NCI-H146 treated with DMSO at 0.1 percent for 48 hours (cell line): ENCODE measurements at regions not wholly inside any gene's neighbourhood (a gene's known extent, or its start where the extent isn't known, plus 50 kb on each side); places are given as distances from the start of the nearest gene placed in this dataset.

Source experiments
- DNase-seq: peaks from one replicate; lab custom pipeline; 2025; ENCODE audit not compliant: unreplicated experiment; lab: John Stamatoyannopoulos, UW

- DNase-seq = no peak
These were observed 387.3 kb downstream of the HS3ST3B1 start for GRCh38 chr17:14688134-14688533.

DNA sequence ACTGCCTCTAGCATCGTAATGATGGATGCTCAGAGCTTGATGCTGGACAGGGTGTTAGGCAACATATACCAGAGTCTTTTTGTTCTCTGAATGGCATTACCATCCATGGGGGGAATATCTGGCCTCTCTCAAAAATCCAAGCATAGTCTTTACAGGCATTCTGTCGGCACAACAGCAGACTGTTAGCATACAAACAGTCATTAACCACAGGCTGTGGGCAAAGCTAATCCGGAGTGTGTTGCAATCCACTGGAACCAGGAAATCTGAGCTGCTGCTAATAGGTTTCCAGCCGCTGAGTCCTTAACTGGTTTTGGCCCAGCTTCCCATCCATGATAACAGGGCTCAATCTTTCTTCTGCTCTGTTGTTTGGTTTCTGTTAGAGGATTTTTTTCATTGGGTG lies 371.9 kb downstream of the HS3ST3B1 start:
- DNase-seq = no peak

GRCh38 chr17:14670861-14671260 lies 370.0 kb downstream of the HS3ST3B1 start:
- DNase-seq = no peak

DNA sequence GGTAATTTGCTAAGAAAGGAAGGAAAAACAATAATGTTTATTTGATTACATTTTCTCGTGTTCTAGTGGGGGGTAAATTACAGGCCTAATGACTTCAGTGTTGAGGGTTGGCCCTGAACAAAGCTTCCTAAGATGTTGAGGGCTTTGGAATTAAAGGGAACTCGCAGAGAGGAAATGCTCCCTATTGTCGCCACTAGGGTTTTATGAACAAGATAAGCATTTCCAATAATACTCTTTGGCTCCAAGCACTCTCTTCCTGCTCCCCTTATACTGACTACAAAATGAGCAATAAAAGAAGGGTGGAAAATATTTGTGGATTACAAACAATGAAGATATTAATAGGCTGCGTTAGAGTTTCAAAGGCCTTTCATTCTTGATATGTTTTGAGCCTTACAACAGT lies 363.6 kb downstream of the HS3ST3B1 start:
- DNase-seq = no peak

GRCh38 chr17:14641117-14641516 lies 340.2 kb downstream of the HS3ST3B1 start:
- no peak for DNase-seq

DNA sequence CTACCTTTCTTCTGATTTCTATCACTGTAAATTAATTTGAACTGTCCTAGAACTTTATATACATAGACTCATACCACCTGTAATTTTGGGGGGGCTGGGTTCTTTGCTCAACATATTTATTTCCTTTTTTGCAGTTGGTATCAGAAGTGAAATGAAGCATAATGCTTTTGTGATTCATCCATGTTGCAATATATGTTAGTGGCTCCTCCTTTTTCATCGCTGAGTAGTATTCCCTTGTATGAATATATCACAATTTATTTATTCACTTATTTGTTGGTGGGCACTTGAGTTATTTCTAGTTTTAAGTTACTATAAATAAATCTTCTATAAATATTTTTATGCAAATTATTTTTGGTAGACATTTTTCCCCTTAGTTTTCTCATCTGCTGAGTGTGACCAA lies 336.4 kb downstream of the HS3ST3B1 start:
- DNase-seq = no peak

- no peak for DNase-seq
These were observed 329.7 kb downstream of the HS3ST3B1 start for GRCh38 chr17:14630621-14631020.

GRCh38 chr17:14630046-14630445 lies 329.2 kb downstream of the HS3ST3B1 start:
- no peak for DNase-seq

GRCh38 chr17:14622615-14623101 lies 321.8 kb downstream of the HS3ST3B1 start:
- DNase-seq = no peak

- DNase-seq = no peak
These were observed 321.1 kb downstream of the HS3ST3B1 start for GRCh38 chr17:14621826-14622614.

DNA sequence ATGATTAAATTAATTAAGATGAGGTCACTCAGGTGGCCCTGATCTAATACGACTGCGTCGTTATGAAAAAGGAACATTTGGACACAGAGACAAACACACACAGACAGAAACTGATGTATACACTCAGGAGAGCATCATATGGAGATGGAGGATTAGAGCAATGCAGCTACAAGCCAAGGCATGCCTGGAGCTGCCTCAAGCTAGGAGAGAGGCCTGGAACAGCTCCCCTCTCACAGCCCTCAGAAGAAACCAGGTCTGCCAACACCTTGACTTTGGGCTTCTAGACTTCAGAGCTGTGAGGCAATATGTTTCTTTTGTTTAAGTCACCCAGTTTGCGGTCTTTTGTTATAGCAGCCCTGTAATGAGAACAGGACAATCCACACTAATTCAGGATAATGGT lies 318.9 kb downstream of the HS3ST3B1 start:
- DNase-seq = no peak

DNA sequence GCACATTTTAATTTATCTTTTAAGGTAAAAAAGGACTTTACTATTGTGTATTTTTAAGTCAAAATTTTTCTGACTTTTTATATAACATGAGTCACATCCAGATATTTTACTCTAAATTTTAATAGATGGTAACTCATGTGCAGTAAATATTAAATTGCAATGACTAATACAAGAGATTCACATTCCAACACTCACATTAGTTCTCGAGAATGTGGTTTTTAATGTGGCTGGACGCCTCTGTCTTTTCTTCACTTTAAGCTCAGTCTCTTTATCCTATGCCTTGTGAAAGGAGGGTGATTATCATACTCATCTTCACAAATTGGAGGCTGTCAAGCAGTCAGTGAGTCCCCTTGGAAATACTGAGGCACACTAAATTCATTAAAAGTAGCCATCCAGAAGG lies 315.6 kb downstream of the HS3ST3B1 start:
- no peak for DNase-seq

DNA sequence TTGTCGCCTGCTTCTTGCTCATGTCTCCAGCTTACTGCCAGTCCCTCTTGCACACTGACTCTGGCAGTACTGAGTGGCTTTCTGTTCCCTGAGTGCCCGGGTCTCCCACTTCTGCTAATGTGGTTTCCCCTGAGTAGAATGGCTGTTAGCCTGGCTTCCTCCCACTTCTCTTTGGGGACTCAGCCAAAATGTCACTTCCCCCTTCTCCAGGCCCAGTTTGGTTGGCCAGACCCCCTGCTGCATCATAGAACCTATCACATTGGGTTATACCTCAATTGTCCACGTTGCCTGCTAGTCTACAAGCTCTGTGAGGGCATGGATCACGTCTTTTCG lies 304.4 kb downstream of the HS3ST3B1 start:
- DNase-seq = no peak

DNA sequence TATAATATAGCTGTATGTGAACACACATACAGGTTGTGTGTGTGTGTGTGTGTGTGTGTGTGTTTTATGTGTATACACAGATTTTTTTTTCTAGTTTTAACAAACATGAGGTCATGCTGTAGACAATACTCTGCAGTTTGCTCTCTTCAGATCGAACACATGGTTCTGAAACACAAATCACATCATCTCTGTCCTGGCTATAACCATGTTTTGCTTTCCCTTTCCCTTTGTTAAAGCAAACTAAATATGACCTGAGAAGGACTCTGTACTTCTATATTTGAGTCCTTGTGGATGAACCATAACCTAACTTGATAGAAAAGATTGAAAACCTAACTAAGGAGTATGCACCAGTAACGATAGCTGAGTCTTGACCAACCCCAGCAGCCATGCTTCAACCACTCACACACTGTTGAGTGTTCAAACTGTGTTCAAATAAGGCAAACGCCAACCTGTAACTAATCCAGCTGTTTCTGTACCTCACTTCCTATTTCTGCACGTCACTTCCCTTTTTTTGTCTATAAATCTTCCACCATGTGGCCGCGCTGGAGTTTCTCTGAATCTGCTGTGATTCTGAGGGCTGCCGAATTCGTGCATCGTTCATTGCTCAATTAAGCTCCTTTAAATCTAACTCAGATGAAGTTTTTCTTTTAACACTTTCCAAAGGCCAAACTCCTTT lies 303.8 kb downstream of the HS3ST3B1 start:
- DNase-seq = no peak

DNA sequence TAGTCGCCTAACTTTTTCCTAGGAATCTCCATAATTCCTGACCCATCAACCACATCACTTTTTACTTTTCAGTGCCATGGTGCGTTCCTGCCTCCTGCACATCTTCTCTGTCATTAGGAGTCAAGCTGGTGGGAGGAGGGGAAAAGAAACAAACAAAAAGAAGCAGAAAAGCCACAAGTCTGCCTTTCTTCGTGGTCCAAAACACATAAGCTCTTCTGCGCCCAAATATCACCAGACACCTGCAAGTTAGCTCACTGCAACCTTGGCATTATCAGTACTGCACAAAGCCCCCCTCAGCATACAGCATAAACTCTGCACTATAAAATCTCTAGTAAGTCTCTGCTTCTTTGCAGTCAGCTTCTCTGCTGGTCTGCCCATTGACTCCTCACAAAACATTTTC lies 295.3 kb downstream of the HS3ST3B1 start:
- no peak for DNase-seq

DNA sequence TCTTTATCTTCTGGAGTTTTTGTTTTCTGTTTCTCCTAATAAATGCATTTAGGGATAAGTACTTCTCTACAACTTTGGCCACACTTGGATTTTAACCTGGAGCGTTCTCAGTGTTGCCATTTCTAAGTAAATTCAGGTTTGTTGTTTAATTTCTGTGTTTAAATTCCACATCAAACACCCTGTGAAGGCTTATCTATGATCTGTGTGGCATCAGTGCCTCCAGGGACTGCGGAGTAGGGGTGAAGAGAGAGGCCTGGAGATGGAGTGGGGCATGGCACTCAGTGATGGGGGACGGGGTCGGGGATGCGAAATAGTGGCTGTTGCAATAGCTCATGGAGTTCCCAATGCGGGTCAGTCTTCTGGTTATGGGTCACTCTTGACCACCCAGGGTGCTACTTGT lies 294.8 kb downstream of the HS3ST3B1 start:
- DNase-seq = no peak

DNA sequence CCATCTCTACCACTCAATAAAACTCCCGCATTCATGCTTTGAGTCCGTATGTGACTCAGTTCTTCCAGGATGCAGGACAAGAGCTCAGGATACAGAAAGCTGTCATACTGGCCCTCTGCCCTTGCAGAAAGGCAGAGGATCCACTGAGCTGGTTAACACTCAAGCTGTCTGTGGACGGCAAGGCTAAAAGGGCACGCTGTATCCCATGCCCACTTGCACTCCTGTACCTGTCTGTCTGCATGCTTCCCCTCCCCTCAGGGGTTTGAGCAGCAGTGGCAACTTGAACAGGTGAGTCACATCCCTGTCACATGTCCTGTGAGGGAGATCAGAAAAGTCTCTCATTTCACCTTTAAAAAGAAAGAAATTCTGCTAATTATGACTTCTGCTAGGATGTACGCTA lies 293.8 kb downstream of the HS3ST3B1 start:
- no peak for DNase-seq

- no peak for DNase-seq
These were observed 293.1 kb downstream of the HS3ST3B1 start for GRCh38 chr17:14593956-14594355.

GRCh38 chr17:14590459-14591250 lies 289.8 kb downstream of the HS3ST3B1 start:
- no peak for DNase-seq

- no peak for DNase-seq
These were observed 284.2 kb downstream of the HS3ST3B1 start for GRCh38 chr17:14585099-14585498.

DNA sequence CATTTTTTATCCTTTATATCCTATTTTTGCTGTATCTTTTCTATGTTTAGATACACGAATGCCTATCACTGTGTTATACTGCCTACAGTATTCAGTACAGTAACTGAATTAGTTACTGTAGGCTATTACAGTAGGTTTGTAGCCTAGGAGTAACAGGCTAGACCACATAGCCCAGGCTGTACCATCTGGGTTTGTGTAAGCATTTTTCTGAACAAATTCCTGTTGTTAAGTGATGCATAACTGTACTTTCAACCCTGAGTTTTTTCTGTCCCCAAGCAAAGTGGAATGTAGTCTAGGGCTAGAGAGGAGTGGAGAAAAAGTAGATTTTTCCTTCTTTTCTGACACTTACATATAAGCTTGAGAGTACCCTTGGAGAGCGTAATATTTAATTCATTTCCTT lies 282.1 kb downstream of the HS3ST3B1 start:
- DNase-seq = no peak
